Stimulated activated naive B cell treated with anti-CD40 and anti-IgM and Interleukin-4, amounts not matched to agents 10 μg/mL and 1 μg/mL and 100 μg/mL, for 72 hours (primary cell): ENCODE measurements at regions not wholly inside any gene's neighbourhood (a gene's known extent, or its start where the extent isn't known, plus 50 kb on each side); places are given as distances from the start of the nearest gene placed in this dataset.
"Not testable (repeated sequence)": the region's sequence is repeated elsewhere in the genome, so short reads cannot be mapped to it uniquely, and the experiment has no call there.

Source experiments
- ATAC-seq, 2 donors: fragments of 150-1000 bp; cut with Tn5 transposase; replicated peaks; 2 replicates each; pipeline ENCODE4 v1.10.0; 2021; ENCODE audit warnings: moderate library complexity in 1 of 2
- DNase-seq: peaks from one replicate; pipeline ENCODE4 v3.0.0; 2021
- H3K27ac Mint-ChIP-seq: one replicate; pipeline ENCODE4 v1.8.0; 2022; ENCODE audit warnings: mild to moderate bottlenecking, mixed read lengths
- H3K27me3 Mint-ChIP-seq, 2 donors: one replicate each; pipeline ENCODE4 v1.8.0; 2022; ENCODE audit warnings: mixed read lengths in 2 of 2
- H3K36me3 Mint-ChIP-seq, 2 donors: one replicate each; pipeline ENCODE4 v1.8.0; 2022; ENCODE audit warnings: mixed read lengths in 2 of 2, mild to moderate bottlenecking in 1 of 2
- H3K4me1 Mint-ChIP-seq, 2 donors: one replicate each; pipeline ENCODE4 v1.8.0; 2022; ENCODE audit warnings: mixed read lengths in 2 of 2, mild to moderate bottlenecking in 1 of 2
- H3K4me3 Mint-ChIP-seq, 2 donors: one replicate each; pipeline ENCODE4 v1.8.0; 2022; ENCODE audit warnings: mild to moderate bottlenecking in 2 of 2, mixed read lengths in 2 of 2, moderate library complexity in 1 of 2
- H3K9me3 Mint-ChIP-seq, 2 donors: one replicate each; pipeline ENCODE4 v1.8.0; 2022; ENCODE audit warnings: mixed read lengths in 2 of 2, mild to moderate bottlenecking in 1 of 2

DNA sequence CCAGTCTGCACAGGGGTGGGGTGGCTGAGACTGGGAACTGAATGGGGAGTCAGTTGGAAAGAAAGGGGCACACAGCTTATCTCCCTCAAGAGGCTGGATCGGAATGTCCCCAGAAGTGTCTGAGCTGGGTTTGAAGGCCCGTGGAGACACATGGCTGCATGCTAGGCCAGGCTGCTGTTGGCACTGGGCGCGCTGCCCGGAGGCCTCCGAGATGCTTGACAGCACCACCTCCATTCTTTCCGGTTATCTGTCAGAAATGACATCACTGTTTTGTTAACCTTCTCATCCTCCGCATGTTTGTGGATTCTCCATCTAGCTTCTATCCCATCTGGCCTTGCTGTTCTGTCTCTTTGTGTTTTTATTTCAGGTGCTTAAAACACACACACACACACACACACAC, 85.5 kb downstream of the APIP start:
- Mint-ChIP-seq H3K9me3 (peaks cover 0 to 3% of the 10 kb centered on the region in 2 donors), H3K4me3 (no peak overlapping the region), H3K4me1 (peaks cover 7 to 17% of the 10 kb centered on the region in 2 donors), H3K27me3 (peaks cover 8 to 11% of the 10 kb centered on the region in 2 donors), H3K36me3 (no peaks in the 10 kb centered on the region), H3K27ac (no peak overlapping the region)
- DNase-seq (no peak), ATAC-seq (no peak)

DNA sequence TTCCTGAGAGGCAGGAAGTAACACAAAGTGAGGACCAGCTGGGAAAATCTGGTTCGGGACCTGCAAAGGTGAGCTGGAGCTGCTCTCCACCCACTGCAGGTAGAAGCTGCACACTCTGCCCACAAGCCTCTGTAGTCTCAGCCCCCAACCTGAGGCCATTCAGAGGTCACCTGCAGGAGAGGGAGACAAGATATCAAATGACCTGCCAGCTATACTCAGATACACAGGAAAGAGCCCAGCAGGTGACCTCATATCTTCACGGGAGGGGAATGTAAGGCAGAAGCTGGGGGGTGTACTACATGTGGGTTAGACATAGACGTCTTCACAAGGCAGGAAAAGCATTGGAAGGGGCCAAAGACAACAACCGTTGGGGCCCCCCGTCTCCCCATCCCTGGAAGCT, 86.1 kb downstream of the APIP start:
- H3K4me1 Mint-ChIP-seq = peaks cover 7 to 17% of the 10 kb centered on the region in 2 donors
- peak overlapping the region; percentile 67 for H3K27ac Mint-ChIP-seq
- no peaks in the 10 kb centered on the region for H3K36me3 Mint-ChIP-seq
- no peak for DNase-seq
- ATAC-seq = no peak
- H3K9me3 Mint-ChIP-seq = peaks cover 0 to 3% of the 10 kb centered on the region in 2 donors
- peaks cover 5 to 11% of the 10 kb centered on the region in 2 donors for H3K27me3 Mint-ChIP-seq
- H3K4me3 Mint-ChIP-seq = no peak overlapping the region

DNA sequence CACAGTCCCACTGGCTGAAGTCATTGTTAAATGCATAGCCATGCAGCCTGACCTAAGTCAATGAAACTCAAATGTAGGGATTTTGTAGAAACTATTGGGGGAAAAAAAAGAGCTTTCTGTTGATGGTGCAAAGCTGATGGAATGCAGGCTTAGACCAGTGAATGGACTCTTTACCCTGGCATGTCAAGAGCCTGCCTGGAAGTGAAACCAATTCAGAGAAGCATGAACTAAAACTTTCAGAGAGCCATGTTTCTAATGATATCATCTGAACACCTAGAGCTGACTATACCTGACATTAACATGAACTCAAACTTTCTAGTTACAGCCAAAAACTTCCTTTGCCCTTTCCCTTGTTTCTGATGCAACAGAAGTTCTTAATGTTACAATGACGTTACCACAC, 89.0 kb downstream of the APIP start:
- ATAC-seq (peak; percentile 75 to 80), DNase-seq (no peak)
- no peaks in the 10 kb centered on the region for H3K36me3 Mint-ChIP-seq
- H3K9me3 Mint-ChIP-seq = no peaks in the 10 kb centered on the region
- peaks cover 7 to 17% of the 10 kb centered on the region in 2 donors for H3K4me1 Mint-ChIP-seq
- H3K27me3 Mint-ChIP-seq = peaks cover under 1 to 12% of the 10 kb centered on the region in 2 donors
- no peak overlapping the region for H3K4me3 Mint-ChIP-seq
- H3K27ac Mint-ChIP-seq = no peak overlapping the region

GRCh38 chr11:34826384-34826726, 89.8 kb downstream of the APIP start:
- DNase-seq = no peak
- peak in 1 of 2 donors; percentile 38 for ATAC-seq
- H3K4me1 Mint-ChIP-seq = peaks cover 7 to 17% of the 10 kb centered on the region in 2 donors
- H3K36me3 Mint-ChIP-seq = no peaks in the 10 kb centered on the region
- H3K27ac Mint-ChIP-seq = no peak overlapping the region
- H3K4me3 Mint-ChIP-seq = no peak overlapping the region
- no peaks in the 10 kb centered on the region for H3K9me3 Mint-ChIP-seq
- H3K27me3 Mint-ChIP-seq = peaks cover 5 to 11% of the 10 kb centered on the region in 2 donors

DNA sequence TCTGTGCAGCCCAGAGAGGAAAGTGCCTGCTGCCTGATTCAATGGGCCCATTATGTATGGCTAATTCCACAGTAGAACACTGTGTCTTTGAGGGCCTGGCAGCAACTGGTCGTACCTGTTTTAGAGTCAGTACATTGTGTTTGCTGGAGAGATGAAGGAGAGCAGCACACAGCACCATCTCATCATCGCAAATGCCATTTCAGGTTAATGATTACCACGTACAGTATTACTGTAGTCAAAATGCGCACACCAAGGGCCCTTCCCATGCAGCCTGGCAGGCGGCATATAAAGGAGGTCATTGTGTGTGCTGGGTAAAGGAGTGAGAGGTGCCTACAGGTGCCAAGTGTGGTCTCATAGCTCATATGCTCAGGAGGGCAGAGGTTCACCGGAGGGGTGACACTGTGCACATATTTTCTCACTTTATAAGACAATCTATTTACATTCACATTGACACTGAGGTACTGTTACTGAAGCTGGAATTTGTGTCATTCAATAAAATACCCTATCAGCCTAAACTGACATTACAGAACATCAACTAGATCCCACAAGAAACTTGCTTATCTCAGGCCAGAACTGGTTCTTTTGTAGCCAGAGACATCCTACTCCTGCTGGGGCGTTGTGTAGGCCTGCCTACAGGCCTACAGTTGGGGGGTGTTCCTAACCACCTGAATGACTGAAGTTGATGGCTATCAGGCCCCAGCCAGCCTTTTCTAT, 90.4 kb downstream of the APIP start:
- no peak overlapping the region for H3K27ac Mint-ChIP-seq
- ATAC-seq = no peak

DNA sequence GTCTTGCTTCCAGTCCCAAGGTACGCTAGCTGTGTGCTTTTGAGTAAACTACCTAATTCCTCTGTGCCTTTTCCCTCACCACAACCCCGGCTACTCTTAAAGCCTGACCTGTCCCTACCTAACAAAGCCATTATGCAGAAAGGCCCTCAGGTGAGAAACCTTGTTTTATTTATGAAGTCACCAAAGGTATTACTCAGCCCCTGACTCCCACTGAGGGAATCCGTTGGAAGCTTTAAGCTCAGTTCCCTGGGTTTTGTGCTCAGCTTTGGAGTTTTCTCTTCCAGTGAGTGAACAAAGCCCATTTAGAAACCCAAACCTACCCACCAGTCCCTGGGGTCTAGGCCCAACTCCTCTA, 90.9 kb downstream of the APIP start:
- Mint-ChIP-seq H3K36me3 (no peaks in the 10 kb centered on the region), H3K9me3 (no peaks in the 10 kb centered on the region), H3K27ac (no peak overlapping the region), H3K27me3 (peaks cover 5 to 8% of the 10 kb centered on the region in 2 donors), H3K4me3 (no peak overlapping the region), H3K4me1 (peaks cover 7 to 17% of the 10 kb centered on the region in 2 donors)
- DNase-seq (no peak), ATAC-seq (no peak)

More for the DNA sequence above, 90.4 kb downstream of the APIP start:
- Mint-ChIP-seq H3K4me1 (peaks cover 7 to 17% of the 10 kb centered on the region in 2 donors), H3K27me3 (peaks cover 5 to 7% of the 10 kb centered on the region in 2 donors), H3K36me3 (no peaks in the 10 kb centered on the region), H3K9me3 (no peaks in the 10 kb centered on the region), H3K4me3 (no peak overlapping the region)
- no peak for DNase-seq

GRCh38 chr11:34824425-34824824, 91.8 kb downstream of the APIP start:
- peaks cover 10 to 17% of the 10 kb centered on the region in 2 donors for H3K27me3 Mint-ChIP-seq
- ATAC-seq (no peak), DNase-seq (no peak)
- peaks cover 0 to 4% of the 10 kb centered on the region in 2 donors for H3K9me3 Mint-ChIP-seq
- H3K36me3 Mint-ChIP-seq = no peaks in the 10 kb centered on the region
- no peak overlapping the region for H3K27ac Mint-ChIP-seq
- peaks cover 7 to 17% of the 10 kb centered on the region in 2 donors for H3K4me1 Mint-ChIP-seq
- no peak overlapping the region for H3K4me3 Mint-ChIP-seq

DNA sequence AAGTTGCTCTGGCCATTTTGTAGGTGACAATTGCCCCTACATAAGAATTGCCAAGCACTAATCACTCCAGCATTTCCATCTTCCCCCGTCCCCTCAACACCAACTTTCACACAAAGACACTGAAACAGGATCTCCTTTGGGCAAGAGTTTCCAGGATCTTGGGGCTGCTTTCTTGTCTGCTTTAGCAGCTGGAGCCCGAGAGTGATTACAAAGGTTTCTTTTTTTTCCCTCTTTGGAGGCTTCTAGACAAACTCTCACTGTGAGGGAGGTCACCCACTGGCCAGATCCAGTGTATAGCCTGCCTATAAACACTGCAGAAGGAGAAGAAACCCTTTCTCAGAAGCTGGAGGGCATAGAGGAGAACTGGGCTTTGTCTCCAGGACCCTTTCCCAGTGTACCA, 92.5 kb downstream of the APIP start:
- Mint-ChIP-seq H3K9me3 (peaks cover 0 to 5% of the 10 kb centered on the region in 2 donors), H3K27me3 (peaks cover 10 to 18% of the 10 kb centered on the region in 2 donors), H3K36me3 (no peaks in the 10 kb centered on the region), H3K4me1 (peaks cover 7 to 17% of the 10 kb centered on the region in 2 donors), H3K27ac (no peak overlapping the region), H3K4me3 (no peak overlapping the region)
- ATAC-seq (no peak), DNase-seq (no peak)

DNA sequence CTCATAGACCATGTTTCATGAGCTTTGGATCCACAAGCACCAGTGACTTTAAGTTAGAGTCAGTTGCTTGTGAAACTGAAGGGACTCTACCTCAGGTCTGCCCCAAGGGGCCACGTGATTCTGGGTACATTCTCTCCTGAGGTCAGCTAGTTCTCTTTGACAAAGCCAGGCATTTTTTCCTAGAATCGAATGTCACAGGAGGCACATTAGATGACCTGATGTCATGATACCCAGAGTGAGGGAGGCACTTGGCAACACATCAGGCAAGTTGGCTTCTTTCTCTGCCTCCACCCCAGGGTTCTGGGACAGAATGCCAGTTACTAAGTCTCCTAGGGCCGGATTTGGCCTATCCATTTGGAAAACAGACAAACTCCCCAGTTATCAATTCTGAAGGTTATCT, 93.0 kb downstream of the APIP start:
- Mint-ChIP-seq H3K27me3 (peaks cover 10 to 22% of the 10 kb centered on the region in 2 donors), H3K4me1 (peaks cover 7 to 17% of the 10 kb centered on the region in 2 donors), H3K9me3 (peaks cover 0 to 5% of the 10 kb centered on the region in 2 donors), H3K27ac (no peak overlapping the region), H3K4me3 (no peak overlapping the region), H3K36me3 (no peaks in the 10 kb centered on the region)
- DNase-seq (no peak), ATAC-seq (peak; percentile 43 to 57)

- no peak for ATAC-seq
Measured at GRCh38 chr11:34819740-34820482, 96.3 kb downstream of the APIP start.

DNA sequence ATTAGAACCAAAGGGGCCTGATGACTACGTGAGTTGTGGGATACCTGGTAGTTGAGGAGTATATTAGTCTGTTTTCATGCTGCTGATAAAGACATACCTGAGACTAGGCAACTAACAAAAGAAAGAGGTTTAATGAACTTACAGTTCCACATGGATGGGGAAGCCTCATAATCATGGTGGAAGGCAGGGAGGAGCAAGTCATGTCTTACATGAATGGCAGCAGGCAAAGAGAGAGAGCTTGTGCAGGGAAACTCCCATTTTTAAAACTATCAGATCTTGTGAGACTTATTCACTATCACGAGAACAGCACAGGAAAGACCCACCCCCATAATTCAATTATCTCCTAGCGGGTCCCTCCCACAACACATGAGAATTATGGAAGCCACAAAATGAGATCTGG, 98.4 kb downstream of the APIP start:
- DNase-seq, H3K4me1 Mint-ChIP-seq, H3K36me3 Mint-ChIP-seq, H3K4me3 Mint-ChIP-seq, ATAC-seq, H3K27ac Mint-ChIP-seq: not testable (repeated sequence)
- H3K27me3 Mint-ChIP-seq = peaks cover 10 to 32% of the 10 kb centered on the region in 2 donors
- peaks cover 11 to 15% of the 10 kb centered on the region in 2 donors for H3K9me3 Mint-ChIP-seq

More at GRCh38 chr11:34819740-34820482, 96.3 kb downstream of the APIP start:
- Mint-ChIP-seq H3K27ac (no peak overlapping the region), H3K4me1 (no peaks in the 10 kb centered on the region), H3K4me3 (no peak overlapping the region), H3K36me3 (no peaks in the 10 kb centered on the region), H3K27me3 (peaks cover 10 to 32% of the 10 kb centered on the region in 2 donors), H3K9me3 (peaks cover 7 to 9% of the 10 kb centered on the region in 2 donors)
- no peak for DNase-seq

DNA sequence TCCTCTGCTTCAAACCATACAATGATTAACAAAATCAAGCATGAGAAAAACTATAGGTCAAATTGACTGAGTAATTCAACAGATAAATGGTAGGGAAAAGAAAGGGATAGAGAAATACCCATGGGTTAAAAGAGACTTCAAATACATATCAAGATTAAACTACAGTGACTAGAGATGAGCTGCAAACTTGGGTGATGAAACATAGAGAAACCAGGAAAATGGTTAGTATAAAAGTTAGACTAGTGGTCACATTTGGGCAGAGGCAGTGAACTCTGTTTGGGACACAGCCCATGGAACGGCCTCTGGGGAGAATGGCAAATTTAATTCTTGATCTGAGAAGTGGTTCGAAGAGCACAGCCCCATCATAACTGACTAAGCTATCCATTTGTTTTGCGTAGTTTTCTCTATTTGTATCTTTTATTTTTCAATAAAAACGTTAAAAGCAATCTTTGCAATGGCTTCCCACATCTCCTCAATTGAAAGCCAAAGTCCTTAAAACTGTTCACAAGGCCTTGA, 99.4 kb downstream of the APIP start:
- Mint-ChIP-seq H3K27me3 (peaks cover 5 to 26% of the 10 kb centered on the region in 2 donors), H3K4me1 (no peaks in the 10 kb centered on the region), H3K27ac (no peak overlapping the region), H3K36me3 (peaks cover 0 to 4% of the 10 kb centered on the region in 2 donors), H3K4me3 (no peak overlapping the region), H3K9me3 (peaks cover 16 to 20% of the 10 kb centered on the region in 2 donors)
- no peak for DNase-seq
- ATAC-seq = no peak

GRCh38 chr11:34812905-34813576, 103.1 kb downstream of the APIP start:
- DNase-seq = no peak
- Mint-ChIP-seq H3K27ac (no peak overlapping the region), H3K27me3 (peaks cover 17% of the 10 kb centered on the region in 2 donors), H3K4me3 (no peak overlapping the region), H3K4me1 (no peaks in the 10 kb centered on the region), H3K9me3 (peaks cover 14 to 15% of the 10 kb centered on the region in 2 donors), H3K36me3 (peaks cover 0 to 4% of the 10 kb centered on the region in 2 donors)
- no peak for ATAC-seq

DNA sequence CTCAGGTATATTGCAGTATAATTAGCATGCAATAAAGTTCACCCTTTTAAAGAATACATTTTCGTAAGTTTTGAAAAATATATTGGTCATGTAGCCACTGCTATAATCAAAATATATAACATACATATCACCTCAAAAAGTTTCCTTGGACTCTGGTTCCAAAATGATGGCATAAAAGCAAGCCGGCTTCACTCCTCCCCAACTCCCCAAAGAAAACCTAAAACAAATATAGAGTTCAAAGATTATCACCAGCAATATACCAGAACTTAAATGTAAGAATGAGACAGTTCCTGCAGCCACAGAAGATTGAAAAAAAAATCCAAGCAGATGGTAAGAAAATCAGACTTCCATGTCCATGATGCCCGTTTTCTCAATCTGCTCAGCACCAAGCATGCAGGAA, 104.3 kb downstream of the APIP start:
- no peaks in the 10 kb centered on the region for H3K4me1 Mint-ChIP-seq
- ATAC-seq (no peak), DNase-seq (no peak)
- peaks cover 0 to 4% of the 10 kb centered on the region in 2 donors for H3K36me3 Mint-ChIP-seq
- no peak overlapping the region for H3K4me3 Mint-ChIP-seq
- H3K27ac Mint-ChIP-seq = no peak overlapping the region
- peaks cover 9 to 10% of the 10 kb centered on the region in 2 donors for H3K9me3 Mint-ChIP-seq
- peaks cover 14 to 17% of the 10 kb centered on the region in 2 donors for H3K27me3 Mint-ChIP-seq
